ENCODE measurements at regions not wholly inside any gene's neighbourhood (a gene's known extent, or its start where the extent isn't known, plus 50 kb on each side); places are given as distances from the start of the nearest gene placed in this dataset.

DNA sequence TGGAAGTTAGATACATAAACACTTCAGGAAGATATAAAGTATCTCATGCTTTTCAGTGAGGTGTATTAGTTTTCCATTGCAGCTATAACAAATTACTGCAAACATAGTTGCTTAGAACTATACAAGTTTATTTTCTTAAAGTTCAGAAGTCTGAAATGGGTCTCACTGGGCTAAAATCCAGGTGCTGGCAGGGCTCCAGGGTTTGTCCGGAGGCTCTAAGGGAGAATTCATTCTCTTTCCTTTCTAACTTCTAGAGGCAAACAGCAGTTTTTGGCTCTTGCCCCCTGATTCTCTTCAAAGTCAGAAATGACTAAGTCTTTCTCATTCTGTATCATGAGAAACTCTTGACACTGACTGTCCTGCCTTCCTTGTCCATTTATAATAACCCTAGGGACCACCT is 138.8 kb downstream of the AASDHPPT start:
- DNase-seq (ENCODE audit: low read depth in 2 of 2): no peak

DNA sequence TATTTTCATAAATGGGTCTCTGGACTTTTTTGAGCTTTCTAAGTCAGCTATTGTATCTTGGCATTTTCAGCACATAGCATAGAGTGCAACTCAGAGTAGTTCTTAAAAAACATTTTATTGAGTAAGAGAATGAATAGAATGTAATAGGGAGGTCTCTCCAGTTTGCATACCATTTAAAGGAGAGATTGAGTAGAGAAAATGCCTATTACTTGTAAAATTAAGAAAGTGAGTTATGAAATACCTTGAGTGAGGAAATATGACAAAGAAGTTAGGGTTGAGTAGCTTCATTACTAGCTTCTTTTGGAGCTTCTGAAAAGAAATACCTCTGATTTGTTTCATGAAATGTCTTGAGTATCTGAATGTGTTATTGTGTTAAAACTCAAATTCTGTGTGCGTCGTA is 140.0 kb downstream of the AASDHPPT start:
- DNase-seq (ENCODE audit: low read depth in 2 of 2): no peak

DNA sequence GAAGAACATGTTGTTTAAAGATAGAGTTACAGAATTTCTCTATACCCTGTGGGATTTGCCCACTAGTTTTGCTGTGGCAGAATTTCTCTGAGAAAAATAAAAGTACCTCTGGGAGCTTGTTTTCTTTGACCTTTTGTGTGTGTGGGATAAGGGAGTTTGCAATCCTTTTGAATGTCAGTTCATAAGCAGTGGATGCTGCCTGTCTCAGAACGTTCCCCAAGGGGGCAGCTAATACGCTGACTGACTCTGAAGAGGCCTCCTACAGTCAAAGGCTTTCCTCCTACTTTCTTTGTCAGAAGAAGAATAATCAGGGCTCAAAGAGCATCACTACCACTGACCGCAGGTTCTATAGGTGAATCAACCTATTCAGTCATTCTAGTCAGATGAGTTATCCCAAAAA is 140.6 kb downstream of the AASDHPPT start:
- no peak for DNase-seq (ENCODE audit: low read depth in 2 of 2)

DNA sequence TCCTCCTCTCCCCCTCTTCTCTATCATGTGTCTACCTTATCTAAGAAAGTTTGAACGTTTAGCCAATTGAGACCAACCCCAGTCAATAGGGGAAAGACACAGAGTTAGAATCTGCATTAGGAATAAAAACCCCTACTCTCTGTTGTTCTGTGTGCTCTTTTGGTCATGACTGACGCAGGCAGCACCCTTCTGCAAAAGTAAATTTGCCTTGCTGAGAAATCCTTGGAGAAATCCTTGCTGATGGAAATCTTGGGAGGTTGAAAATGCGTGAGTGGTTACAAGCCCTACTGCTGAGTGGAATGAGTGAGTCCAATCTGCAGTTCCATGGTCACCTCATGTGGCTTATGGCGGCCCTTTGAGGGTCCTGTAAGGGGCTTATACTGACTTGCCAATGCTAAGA is 145.2 kb downstream of the AASDHPPT start:
- no peak for DNase-seq (ENCODE audit: low read depth in 2 of 2)

DNA sequence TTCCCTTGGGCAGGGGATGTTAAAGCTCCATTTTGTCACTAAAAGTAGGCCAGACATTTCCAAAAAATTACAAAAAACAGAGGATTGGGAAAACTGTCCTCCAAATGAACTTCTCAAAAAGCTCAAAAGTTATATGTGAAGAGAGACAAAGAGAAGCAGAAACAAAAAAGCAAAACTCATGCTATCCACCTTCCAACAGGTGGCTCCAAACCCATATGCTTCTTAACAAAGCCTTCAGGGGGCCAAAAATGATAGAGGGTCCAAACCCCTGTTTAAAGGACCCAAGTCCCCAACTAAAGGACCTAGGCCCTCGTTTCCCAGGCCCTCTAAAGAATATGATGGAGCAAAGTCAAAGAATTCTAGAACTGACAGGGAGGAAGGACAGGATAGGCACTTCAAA is 146.7 kb downstream of the AASDHPPT start:
- DNase-seq (ENCODE audit: low read depth in 2 of 2): no peak

DNA sequence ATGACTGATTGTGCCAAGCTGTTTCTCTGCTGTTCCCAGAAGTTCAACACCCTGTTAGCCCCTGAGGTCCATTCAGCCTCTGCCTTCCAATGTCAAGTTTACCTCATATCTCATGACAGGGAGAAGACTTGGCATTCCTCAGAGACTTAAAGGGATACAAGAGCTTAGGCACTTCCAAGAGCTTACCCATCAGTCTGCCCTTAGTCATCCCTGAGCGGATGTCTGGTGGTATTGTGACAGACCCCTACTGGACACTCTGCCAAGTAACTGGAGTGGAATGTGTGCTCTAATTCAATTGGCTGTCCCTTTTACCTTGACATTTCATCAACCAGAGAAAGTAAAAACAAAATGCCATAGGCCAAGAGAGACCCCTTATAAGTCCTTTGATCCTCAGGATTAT is 151.5 kb downstream of the AASDHPPT start:
- DNase-seq (ENCODE audit: low read depth in 2 of 2): no peak

DNA sequence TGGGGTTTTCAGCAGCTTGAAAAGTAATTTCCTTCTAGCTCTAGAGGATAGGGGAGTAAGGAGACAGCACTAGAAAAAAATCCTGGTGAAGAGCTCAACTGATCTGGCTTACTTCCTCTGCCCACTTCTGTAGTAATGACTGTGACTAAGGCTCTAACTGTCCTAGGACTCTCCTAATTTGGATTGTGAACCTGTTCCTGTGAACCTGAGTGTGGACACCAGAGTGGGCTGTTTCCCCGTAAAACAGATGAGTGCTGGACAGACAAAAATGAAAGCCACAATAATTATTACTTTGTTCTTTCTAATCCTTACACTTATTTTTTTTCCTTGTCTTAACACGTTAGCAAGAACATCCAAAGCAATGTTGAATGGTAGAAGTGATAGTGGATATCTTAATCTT is 154.1 kb downstream of the AASDHPPT start:
- peak in 1 of 2 experiments; percentile 6 for DNase-seq (ENCODE audit: low read depth in 2 of 2)

DNA sequence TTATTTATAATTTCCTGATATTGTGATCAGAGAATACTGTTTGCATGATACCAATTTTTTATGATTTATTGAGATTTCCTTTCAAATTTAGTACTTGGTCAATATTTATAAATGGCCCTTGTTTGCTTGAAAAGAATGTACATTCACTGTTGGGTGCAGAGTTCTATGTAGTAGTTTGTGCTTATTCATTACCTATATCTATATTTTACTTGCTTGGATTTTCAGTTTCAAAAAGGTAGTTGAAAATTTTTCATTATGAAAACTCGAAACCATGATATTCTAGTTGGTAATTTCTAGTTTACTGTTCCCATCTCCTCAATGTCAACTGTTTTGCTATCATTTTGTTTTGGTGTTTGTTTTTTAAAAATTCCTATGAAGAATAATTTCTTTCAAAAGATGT is 155.7 kb downstream of the AASDHPPT start:
- DNase-seq (ENCODE audit: low read depth in 2 of 2): no peak

DNA sequence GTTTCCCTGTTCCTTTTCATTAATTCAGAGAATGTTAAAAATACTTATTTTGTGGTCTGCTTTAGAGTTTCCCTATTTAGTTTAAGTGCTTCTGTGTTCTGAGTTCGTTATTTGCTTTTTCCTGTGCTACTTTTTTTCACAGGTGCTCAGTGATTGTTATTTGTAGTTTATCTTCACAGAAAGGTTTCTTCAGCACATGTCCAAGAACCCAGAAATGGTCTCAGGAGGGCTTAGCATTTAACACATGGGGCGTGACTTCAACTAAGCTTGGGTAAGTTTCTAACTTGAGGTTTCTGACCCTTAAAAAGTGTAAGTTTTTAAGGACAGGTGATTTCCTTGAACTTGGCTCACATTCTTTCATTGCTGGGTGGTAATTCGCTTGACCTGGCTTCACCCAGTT is 157.3 kb downstream of the AASDHPPT start:
- DNase-seq (ENCODE audit: low read depth in 2 of 2): no peak

DNA sequence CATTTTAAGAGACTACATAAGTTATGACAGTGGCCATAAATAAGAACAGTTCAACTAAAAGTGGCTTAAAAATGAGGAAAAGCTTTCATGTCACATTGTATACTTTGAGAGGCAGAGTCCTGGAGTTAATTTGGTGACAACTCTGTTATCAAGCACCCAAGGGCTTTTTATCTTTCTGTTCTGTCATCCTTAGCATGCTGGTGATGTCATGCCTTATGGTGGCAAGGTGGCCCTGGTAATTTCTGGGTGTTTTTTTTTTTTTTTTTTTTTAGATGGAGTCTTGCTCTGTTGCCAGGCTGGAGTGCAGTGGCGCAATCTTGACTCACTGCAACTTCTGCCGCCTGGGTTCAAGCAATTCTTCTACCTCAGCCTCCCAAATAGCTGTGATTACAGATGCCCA is 158.8 kb downstream of the AASDHPPT start:
- no peak for DNase-seq (ENCODE audit: low read depth in 2 of 2)

DNA sequence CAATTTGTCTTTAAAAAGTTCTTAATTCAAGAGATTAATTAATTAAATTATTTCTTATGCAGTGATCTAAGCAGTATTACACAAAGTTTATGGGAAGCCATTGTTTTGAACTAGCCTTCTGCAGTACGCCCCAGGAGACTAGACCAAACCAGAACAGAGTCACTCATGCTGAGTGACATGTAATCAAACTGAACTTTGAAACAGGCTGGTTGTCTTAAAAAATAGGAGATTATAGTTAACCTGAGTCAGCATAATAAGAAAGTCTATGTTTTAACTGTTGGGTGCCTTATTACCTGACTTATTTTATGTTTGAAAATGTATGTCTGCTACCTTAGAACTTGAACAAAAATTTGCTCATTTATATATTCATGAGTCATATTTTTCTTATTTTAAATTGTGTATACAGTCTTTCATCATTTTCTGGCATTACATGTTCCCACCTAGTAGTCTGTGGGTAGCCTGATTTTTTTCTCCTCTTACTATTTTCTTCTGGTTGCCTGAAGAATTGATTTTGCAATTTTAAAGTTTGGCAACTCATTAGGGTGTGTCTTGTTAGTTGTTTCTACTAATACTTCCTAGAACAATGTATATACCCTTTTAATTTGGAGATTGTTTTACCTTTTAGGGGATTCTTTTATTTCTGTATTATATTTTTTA is 161.4 kb downstream of the AASDHPPT start:
- no peak for DNase-seq (ENCODE audit: low read depth in 2 of 2)

DNA sequence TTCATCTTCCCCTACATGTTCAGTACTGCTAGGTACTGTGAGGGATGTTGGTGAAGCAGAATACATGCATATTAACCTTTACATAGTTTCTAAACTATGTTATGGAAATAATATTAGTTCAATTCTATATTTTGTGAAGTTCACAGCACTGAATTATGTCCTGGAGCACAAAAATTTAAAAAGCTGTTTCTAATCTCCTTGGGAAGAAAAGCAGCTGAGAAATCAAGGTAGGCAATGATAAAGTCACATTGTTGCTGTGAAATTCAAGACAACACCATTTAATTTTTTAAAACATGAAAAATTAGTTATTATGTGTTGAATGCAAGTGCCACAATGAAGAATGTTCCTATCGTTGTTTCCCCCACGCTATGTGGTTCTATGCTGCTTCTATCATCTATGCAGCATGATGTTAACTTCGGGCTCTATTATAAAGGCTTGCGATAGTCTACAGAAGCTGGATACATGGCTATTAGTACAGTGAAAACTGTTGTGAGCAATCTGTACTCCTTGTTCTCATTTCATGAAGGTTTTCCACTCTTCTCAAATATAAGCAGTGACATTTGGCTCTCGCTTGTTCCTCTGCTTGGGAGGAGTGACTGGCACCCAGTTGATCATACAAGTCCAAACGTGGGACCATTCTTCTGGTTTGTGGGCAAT is 164.3 kb downstream of the AASDHPPT start:
- no peak for DNase-seq (ENCODE audit: low read depth in 2 of 2)

DNA sequence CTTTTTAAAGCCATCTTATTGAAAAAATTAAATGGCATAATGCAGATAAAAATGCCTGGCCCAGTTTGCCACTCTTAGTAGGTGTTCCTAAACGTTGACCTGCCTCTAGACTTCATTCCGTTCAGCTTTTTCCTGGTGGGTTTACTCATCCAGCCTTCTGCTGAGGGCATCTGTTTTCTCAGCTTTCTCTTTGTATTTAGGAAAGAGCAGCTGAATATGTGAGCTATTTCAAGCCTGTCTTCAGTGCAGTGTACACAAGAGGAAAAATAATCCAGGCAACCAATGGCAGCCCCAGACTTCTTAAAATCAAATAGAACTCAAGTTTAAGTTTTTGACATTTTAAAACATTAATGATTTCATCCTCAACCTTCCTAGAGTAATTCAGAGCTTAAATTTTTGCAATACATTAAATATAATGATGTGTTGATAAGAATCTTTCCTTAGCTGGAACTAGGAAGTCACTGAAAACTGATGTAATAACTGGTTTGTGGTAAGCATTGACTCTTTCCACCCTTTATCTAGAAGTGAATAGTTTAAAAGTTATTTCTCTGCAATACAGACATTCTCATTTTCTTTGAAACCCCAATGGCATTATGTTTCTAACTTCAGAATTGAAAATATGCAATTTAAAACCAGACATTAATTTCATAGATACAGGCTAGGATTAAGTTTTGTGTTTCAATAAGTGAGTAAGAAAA is 165.4 kb downstream of the AASDHPPT start:
- DNase-seq (ENCODE audit: low read depth in 2 of 2): peak; percentile 23

DNA sequence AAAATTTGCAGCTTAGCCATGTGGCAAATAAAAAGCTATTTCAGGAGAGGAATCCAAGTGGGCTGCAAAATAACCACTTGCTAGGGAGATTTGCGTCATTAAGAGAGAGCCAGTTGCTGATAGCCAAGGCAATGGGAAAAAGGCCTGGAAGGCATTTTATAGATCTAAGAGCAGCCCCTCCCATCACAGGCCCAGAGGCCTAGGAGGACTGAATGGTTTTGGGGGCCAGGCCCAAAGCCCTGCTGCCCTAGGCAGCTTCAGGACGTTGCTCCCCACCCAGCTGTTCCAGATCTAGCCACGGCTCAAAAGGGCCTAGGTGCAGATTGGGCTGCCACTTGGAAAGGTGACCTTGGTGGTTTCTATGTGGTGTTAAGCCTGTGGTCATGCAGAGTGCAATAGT is 169.0 kb downstream of the AASDHPPT start:
- no peak for DNase-seq (ENCODE audit: low read depth in 2 of 2)

DNA sequence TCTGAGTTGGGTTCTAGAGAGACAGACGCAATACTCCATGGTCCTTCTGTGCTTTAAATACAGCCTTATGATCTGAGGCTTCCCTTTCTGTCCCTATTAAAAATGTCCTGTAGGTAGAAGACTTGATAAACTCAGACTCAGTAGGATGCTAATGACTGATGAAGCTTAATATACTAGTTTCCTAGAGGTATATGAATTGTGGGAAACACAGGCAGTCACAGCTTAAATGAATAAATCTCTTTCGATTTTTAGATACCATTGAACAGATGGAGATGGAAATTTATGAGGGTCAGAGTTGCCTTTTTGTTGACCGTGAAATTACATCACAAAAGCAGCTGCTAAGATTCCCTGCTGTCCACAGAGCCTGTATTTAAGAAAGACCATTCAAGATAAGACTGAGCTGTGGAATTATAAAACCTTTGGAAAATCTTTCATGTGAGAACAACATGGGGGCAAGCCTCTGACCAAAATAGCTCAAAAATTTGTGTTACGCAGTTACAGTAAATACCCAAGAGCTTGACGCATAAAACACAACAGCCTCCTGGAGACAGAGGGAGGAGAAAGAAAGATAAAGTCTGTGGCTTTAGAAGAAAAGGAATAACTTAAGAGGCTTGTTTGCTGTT is 172.3 kb downstream of the AASDHPPT start:
- DNase-seq (ENCODE audit: low read depth in 2 of 2): peak in 1 of 2 experiments; percentile 11

DNA sequence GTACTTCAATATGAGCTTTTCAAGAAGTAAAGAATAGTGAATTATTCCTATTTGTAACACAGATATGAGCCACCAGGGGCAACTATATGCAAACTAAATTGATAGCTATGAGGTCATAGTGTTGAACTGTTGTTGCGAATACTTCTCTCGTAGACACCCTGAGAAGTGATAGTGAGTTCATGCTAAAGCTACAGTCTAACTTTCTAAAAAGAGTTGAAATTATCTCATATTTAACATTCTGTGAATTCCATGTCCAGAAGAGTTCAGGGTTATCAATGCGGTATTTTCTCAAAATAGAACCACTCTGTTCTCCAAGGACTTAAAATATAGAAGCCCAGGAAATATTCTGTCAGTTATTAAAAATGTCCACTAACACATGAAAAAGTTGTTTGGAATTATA is 185.4 kb downstream of the AASDHPPT start:
- DNase-seq (ENCODE audit: low read depth in 2 of 2): no peak

DNA sequence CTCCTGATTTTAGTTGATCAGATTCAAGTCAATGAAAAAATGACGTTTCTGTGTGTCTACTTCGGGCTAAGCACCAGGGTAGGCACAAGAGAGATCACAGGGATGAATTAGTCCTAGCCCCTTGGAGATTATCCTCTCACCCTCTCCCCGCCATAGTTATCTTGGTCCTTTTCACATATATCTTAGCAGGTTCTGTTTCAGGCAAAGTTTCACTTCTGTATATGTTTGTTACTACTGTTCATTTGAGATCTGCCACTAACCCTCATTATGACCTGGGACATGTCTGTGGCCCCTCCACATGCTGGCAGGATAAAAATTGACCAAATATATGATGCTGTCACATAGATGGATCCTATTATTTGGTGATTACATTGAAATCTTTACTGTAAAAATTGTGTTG is 186.1 kb downstream of the AASDHPPT start:
- no peak for DNase-seq (ENCODE audit: low read depth in 2 of 2)

DNA sequence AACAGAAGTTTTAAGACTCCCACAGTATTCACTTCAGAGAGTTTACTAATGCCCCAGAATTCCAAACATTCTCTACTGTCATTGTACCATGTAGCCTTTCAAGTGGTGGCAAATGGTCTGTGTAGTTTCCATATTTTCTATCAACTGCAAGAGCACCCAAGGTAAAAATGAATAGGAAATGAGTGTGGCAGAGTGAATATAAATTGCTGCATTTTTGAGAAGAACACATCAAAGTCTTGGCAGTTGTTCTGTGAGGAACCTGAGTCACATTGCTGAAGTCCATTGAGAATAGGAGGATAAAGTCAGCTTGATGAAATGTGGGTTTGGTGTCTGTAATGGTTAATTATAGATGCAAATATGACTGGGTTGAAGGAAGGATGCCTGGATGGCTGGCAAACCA is 193.6 kb downstream of the AASDHPPT start:
- no peak for DNase-seq (ENCODE audit: low read depth in 2 of 2)

DNA sequence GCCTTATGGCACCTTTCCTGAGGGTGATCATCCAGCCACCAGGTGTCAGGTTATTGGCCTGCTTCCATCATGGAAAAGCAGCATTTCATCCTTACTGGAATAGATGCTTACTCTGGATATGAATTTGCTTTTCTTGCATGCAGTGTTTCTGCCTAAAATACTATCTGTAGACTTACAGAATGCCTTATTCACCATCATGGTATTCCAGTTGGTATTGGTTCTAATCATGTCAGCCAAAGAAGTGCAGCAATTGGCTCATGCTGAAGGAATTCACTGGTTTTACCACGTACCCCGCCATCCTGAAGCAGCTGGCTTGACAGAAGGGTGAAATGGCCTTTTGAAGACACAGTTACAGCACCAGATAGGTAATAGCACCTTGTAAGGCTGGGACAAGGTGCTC is 194.2 kb downstream of the AASDHPPT start:
- no peak for DNase-seq (ENCODE audit: low read depth in 2 of 2)

DNA sequence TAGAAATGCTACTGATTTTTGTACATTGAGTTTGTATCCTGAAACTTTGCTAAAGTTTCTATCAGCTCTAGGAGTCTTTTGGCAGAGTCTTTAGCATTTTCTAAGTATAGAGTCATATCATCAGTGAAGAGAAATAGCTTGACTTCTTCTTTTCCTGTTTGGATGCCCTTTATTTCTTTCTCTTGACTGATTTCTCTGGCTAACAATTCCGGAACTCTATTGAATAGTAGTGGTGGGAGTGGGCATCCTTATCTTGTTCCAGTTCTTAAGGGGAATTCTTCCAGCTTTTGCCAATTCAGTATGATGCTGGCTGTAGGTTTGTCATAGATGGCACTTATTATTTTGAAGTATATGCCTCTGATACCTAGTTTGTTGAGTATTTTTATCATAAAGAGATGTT is 197.7 kb downstream of the AASDHPPT start:
- DNase-seq (ENCODE audit: low read depth in 2 of 2): no peak

DNA sequence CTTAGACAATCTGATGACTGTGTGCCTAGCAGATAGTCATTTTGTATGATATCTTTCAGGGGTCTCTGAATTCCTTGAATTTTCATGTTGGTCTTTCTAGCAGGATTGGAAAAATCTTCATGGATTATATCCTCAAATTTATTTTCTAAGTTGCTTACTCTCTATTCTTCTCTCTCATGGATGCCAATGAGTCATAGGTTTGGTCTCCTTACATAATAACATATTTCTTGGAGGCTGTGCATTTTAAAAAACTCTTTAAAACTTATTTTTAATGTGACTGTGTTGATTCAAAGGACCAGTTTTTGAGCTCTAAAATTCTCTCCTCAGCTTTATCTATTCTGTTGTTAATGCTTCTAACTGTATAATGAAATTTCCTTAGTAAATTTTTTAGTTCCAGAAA is 198.7 kb downstream of the AASDHPPT start:
- DNase-seq (ENCODE audit: low read depth in 2 of 2): no peak

DNA sequence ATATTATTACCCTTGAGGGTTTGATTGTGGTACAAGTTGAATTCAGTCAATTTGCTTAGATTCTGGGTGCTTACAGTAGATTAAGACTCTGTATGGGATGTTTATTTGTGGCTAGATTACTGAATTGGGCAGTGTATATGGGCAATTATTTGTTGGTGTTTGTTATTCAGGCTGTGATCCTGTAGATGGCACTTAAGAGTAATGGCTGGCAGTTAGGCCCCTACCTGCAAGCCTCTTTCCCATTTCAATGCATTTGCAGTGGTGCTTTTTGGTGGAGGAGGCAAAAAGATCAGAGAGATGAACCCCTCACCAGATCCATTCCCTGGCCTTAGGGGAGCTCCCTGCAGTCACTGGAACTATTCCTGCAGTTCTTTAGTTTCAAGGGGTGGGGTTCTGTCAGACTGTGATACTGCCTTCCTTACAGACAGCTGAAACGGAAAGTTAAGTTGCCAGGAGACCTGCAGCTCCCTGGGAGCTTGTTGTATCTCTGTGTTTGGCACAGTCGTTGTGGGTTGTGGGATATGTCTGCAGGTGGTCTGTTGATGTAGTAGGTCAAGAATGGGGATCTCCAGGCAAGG is 199.5 kb downstream of the AASDHPPT start:
- DNase-seq (ENCODE audit: low read depth in 2 of 2): no peak

All from fibroblast of skin of left quadriceps (primary cell).